ENCODE measurements at regions not wholly inside any gene's neighbourhood (a gene's known extent, or its start where the extent isn't known, plus 50 kb on each side); places are given as distances from the start of the nearest gene placed in this dataset.

DNA sequence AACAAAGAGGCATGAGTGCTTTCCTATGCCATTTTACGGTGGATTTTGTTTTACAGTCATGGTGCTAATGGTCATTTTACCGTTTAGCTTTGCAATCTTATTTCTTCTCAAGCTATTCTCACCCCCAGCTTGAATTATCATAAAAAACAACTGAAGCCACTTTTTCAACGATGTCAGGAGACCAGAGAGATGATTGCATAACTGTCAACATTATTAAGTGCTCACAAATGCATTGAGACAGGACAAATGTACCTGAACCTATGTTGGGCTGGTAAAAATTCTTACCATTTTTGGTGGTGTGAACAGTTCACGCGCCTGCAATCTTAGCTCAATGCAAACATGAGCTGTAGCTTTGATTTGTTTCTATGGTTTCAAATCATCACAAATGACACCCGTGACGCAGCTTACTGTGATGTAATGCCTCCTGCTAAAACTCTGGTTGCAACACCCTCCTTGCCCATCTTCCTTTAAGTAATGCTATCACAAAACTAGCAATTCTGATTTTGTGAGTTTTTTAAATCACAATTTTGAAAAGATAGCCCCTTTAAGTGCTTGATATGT, 104.4 kb downstream of the UCHL5 start:
- H2AFZ ChIP-seq (ENCODE audit: low read length) = no peak overlapping the region

DNA sequence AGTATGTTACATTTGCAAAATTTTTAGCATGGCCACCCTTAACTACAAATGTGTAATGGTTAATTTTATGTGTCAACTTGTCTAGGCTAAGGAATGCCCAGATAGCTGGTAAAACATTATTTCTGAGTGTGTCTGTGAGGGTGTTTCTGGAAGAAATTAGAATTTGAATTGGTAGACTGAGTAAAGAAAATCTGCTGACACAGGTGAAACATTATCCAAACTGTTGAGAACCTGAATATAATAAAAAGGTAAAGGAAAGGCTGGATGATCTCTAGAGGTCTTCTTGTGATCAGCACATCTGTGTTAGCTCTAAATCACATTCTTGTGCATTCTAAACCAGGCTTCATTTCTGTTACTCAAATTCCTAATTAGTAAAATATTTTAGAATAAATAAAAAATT, 100.8 kb downstream of the UCHL5 start:
- no peaks in the 10 kb centered on the region for H4K20me1 ChIP-seq (ENCODE audit: insufficient read depth, low read length)
- no peaks in the 10 kb centered on the region for H3K9me3 ChIP-seq (replicated peaks; ENCODE audit: insufficient read depth, low read length)
- no peaks in the 10 kb centered on the region for H3K36me3 ChIP-seq (replicated peaks; ENCODE audit: insufficient read depth, low read length)
- TF ChIP-seq, protein P1, sequence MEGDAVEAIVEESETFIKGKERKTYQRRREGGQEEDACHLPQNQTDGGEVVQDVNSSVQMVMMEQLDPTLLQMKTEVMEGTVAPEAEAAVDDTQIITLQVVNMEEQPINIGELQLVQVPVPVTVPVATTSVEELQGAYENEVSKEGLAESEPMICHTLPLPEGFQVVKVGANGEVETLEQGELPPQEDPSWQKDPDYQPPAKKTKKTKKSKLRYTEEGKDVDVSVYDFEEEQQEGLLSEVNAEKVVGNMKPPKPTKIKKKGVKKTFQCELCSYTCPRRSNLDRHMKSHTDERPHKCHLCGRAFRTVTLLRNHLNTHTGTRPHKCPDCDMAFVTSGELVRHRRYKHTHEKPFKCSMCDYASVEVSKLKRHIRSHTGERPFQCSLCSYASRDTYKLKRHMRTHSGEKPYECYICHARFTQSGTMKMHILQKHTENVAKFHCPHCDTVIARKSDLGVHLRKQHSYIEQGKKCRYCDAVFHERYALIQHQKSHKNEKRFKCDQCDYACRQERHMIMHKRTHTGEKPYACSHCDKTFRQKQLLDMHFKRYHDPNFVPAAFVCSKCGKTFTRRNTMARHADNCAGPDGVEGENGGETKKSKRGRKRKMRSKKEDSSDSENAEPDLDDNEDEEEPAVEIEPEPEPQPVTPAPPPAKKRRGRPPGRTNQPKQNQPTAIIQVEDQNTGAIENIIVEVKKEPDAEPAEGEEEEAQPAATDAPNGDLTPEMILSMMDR (IDR thresholded peaks at IDR 0.05; ENCODE audit: low read length) = no peak
- TF ChIP-seq EZH2phosphoT487 (IDR thresholded peaks at IDR 0.05; ENCODE audit: low read length) = no peak
- no peaks in the 10 kb centered on the region for H3K9me2 ChIP-seq (replicated peaks; ENCODE audit: insufficient read depth, low read length)
- no peaks in the 10 kb centered on the region for H3K79me2 ChIP-seq (ENCODE audit: low read length)
- no peak for DNase-seq
- no peak overlapping the region for H3K9ac ChIP-seq (ENCODE audit: low read length)
- peaks cover 13% of the 10 kb centered on the region for H3K4me1 ChIP-seq (ENCODE audit: low read length)
- no peaks in the 10 kb centered on the region for H3K27me3 ChIP-seq (replicated peaks; ENCODE audit: insufficient read depth, low read length)
- H3K27ac ChIP-seq (ENCODE audit: low read length) = no peak overlapping the region
- no peaks in the 10 kb centered on the region for H3F3A ChIP-seq (ENCODE audit: insufficient read depth, low read length)
- H3K4me2 ChIP-seq (ENCODE audit: low read depth, low read length) = no peak overlapping the region
- H2AFZ ChIP-seq (ENCODE audit: low read length) = no peak overlapping the region
- H3K4me3 ChIP-seq (ENCODE audit: low read length) = no peak overlapping the region

More for the DNA sequence above, 104.4 kb downstream of the UCHL5 start:
- no peak overlapping the region for H3K4me3 ChIP-seq (ENCODE audit: low read length)
- H3K36me3 ChIP-seq (replicated peaks; ENCODE audit: insufficient read depth, low read length) = no peaks in the 10 kb centered on the region
- no peak for DNase-seq
- TF ChIP-seq EZH2phosphoT487 (IDR thresholded peaks at IDR 0.05; ENCODE audit: low read length) = no peak
- TF ChIP-seq, protein P1 (IDR thresholded peaks at IDR 0.05; ENCODE audit: low read length) = no peak
- TF ChIP-seq EZH2 (optimal IDR thresholded peaks at IDR 0.05; ENCODE audit: low read depth, low read length) = no peak
- no peak overlapping the region for H3K4me2 ChIP-seq (ENCODE audit: low read depth, low read length)
- no peaks in the 10 kb centered on the region for H4K20me1 ChIP-seq (ENCODE audit: insufficient read depth, low read length)
- peaks cover 20% of the 10 kb centered on the region for H3F3A ChIP-seq (ENCODE audit: insufficient read depth, low read length)
- peaks cover 29% of the 10 kb centered on the region for H3K4me1 ChIP-seq (ENCODE audit: low read length)
- no peaks in the 10 kb centered on the region for H3K9me2 ChIP-seq (replicated peaks; ENCODE audit: insufficient read depth, low read length)
- no peak overlapping the region for H3K9ac ChIP-seq (ENCODE audit: low read length)
- no peak overlapping the region for H3K27ac ChIP-seq (ENCODE audit: low read length)
- H3K27me3 ChIP-seq (replicated peaks; ENCODE audit: insufficient read depth, low read length) = no peaks in the 10 kb centered on the region
- H3K79me2 ChIP-seq (ENCODE audit: low read length) = no peaks in the 10 kb centered on the region
- H3K9me3 ChIP-seq (replicated peaks; ENCODE audit: insufficient read depth, low read length) = no peaks in the 10 kb centered on the region

DNA sequence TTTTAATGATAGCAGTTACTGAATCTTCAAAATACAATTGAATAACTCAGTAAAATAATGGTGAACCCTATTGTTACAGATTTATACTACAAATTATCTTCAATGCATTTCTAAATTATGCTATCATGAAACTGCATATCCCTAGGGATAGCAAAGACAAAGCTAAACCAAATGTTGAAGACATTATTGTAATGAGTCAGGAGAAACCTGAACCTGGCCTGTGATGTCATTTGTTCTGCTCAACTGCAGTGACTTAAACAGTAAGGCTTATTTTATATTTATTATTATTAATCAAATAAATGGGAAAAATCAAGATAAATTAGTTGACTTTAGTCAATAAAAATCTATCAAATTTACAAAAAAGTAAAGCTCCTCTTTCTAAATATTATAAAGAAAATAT, 100.3 kb downstream of the UCHL5 start:
- peaks cover 13% of the 10 kb centered on the region for H3K4me1 ChIP-seq (ENCODE audit: low read length)
- H3K4me2 ChIP-seq (ENCODE audit: low read depth, low read length) = no peak overlapping the region
- no peak overlapping the region for H3K9ac ChIP-seq (ENCODE audit: low read length)
- no peak for DNase-seq
- H3K79me2 ChIP-seq (ENCODE audit: low read length) = no peaks in the 10 kb centered on the region
- H3K4me3 ChIP-seq (ENCODE audit: low read length) = no peak overlapping the region
- H3K9me3 ChIP-seq (replicated peaks; ENCODE audit: insufficient read depth, low read length) = no peaks in the 10 kb centered on the region
- no peaks in the 10 kb centered on the region for H3F3A ChIP-seq (ENCODE audit: insufficient read depth, low read length)
- H3K27ac ChIP-seq (ENCODE audit: low read length) = no peak overlapping the region
- no peak overlapping the region for H2AFZ ChIP-seq (ENCODE audit: low read length)
- TF ChIP-seq EZH2phosphoT487 (IDR thresholded peaks at IDR 0.05; ENCODE audit: low read length) (no peak), EZH2 (optimal IDR thresholded peaks at IDR 0.05; ENCODE audit: low read depth, low read length) (no peak)
- TF ChIP-seq, protein P1 (IDR thresholded peaks at IDR 0.05; ENCODE audit: low read length) = no peak
- H3K36me3 ChIP-seq (replicated peaks; ENCODE audit: insufficient read depth, low read length) = no peaks in the 10 kb centered on the region
- H3K9me2 ChIP-seq (replicated peaks; ENCODE audit: insufficient read depth, low read length) = no peaks in the 10 kb centered on the region
- H4K20me1 ChIP-seq (ENCODE audit: insufficient read depth, low read length) = no peaks in the 10 kb centered on the region
- H3K27me3 ChIP-seq (replicated peaks; ENCODE audit: insufficient read depth, low read length) = no peaks in the 10 kb centered on the region
